Epithelial cell of proximal tubule (primary cell): ENCODE measurements at regions not wholly inside any gene's neighbourhood (a gene's known extent, or its start where the extent isn't known, plus 50 kb on each side); places are given as distances from the start of the nearest gene placed in this dataset.

Experiments used
- DNase-seq: peaks from one replicate; pipeline ENCODE4 v3.0.0-alpha.2; 2011; ENCODE audit warnings: low read depth
- H3K4me3 ChIP-seq: 2 replicates; pipeline ENCODE4 v1.5.1; 2011; ENCODE audit warnings: low read depth, mild to moderate bottlenecking, low read length
- TF ChIP-seq, protein P1 (sequence below): conservative IDR thresholded peaks from 2 replicates; pipeline ENCODE4 v1.5.1; 2012; ENCODE audit warnings: low read depth, mild to moderate bottlenecking, low read length

DNA sequence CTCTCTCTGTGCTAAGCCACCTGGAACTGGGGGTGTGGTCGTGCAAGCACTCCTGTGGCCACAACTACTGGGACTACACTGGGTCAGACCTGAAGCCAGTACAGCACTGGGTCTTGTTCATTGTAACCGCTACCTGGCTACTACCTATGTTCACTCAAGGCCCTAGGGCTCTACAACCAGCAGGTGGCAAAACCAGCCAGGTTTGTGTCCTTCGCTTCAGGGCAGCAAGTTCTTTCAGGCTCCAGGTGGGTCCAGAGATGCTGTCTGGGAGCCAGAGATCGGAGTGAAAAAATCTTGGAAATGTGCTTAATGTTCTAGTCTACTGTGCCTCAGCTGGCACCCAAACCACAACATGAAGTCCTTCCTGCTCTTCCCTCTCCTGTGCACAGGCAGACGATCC lies 171.6 kb upstream of the SORCS1 start:
- no peak overlapping the region for H3K4me3 ChIP-seq
- no peak for DNase-seq
- TF ChIP-seq, protein P1, sequence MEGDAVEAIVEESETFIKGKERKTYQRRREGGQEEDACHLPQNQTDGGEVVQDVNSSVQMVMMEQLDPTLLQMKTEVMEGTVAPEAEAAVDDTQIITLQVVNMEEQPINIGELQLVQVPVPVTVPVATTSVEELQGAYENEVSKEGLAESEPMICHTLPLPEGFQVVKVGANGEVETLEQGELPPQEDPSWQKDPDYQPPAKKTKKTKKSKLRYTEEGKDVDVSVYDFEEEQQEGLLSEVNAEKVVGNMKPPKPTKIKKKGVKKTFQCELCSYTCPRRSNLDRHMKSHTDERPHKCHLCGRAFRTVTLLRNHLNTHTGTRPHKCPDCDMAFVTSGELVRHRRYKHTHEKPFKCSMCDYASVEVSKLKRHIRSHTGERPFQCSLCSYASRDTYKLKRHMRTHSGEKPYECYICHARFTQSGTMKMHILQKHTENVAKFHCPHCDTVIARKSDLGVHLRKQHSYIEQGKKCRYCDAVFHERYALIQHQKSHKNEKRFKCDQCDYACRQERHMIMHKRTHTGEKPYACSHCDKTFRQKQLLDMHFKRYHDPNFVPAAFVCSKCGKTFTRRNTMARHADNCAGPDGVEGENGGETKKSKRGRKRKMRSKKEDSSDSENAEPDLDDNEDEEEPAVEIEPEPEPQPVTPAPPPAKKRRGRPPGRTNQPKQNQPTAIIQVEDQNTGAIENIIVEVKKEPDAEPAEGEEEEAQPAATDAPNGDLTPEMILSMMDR = no peak

DNA sequence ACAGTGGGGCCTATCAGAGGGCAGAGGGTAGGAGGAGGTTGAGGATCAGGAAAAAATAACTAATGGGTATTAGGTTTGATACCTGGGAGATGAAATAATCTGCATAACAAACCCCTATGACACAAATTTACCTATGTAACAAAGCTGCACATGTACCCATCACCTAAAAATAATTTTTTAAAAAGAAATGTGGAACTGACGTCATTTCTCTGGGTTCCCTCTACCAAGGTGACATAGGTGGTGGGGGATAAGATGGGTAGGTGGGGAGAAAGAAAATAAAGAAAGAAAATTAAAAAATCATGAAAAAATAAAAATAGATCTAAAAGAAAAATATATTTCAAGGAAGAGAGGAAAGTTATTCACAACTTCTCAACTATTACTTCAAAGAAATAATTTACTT lies 153.1 kb upstream of the SORCS1 start:
- H3K4me3 ChIP-seq = no peak overlapping the region
- no peak for DNase-seq
- TF ChIP-seq, protein P1 = no peak

DNA sequence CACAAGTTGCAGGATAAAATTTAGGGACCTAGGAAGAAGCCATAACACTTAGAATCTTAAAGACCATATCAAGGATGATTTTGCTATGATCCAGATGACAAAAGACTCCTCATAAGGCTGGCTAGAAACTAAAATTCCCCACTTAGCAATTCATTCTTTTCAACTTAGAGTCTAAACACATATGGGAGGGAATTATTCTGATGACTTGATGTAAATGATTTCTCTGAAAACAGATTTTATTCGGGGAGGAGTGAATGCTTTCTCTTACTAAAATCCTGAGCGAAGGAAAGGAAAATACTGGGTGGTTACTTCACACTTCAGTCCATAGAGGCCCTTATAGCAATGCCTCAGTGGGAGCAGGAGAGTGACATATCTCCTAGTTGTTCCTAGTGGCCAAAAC lies 138.7 kb upstream of the SORCS1 start:
- H3K4me3 ChIP-seq = no peak overlapping the region
- TF ChIP-seq, protein P1 = no peak
- no peak for DNase-seq

DNA sequence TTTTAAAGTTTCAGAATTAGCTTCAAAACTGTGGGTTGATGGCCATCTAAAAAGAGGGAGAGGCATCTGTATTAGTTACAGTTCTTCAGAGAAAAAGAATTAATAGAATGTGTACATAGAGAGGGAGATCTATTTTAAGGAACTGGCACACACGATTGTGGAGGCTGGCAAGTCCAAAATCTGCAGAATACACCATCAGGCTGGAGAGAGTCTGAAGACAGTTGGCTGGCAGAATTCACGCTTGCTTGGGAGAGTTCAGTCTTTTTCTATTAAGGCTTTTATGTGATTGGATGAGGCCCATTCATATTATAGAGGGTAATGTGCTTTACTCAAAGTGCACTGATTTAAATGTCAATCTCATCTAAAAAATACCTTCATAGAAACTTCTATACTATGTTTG lies 135.1 kb upstream of the SORCS1 start:
- TF ChIP-seq, protein P1 = no peak
- DNase-seq = no peak
- no peak overlapping the region for H3K4me3 ChIP-seq

DNA sequence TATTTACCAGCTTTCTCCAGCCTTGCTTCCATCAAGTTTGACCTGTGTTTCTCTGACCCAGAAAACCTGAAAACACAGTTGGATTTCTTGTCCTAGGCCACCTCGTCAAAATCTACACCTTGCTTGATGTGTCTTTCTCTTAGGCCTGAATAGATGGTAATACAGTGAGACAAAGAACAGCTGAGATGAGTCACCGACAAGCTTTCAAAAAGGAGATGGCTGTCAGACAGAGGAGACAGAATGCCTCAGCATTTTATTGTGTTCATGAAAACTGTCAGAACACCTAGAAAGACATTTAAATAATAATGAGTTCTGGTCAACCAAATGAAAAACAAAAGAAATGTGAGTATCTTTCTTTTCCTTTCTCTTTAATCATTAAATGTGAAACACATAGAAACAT lies 119.7 kb upstream of the SORCS1 start:
- TF ChIP-seq, protein P1 = no peak
- H3K4me3 ChIP-seq = no peak overlapping the region
- DNase-seq = no peak

DNA sequence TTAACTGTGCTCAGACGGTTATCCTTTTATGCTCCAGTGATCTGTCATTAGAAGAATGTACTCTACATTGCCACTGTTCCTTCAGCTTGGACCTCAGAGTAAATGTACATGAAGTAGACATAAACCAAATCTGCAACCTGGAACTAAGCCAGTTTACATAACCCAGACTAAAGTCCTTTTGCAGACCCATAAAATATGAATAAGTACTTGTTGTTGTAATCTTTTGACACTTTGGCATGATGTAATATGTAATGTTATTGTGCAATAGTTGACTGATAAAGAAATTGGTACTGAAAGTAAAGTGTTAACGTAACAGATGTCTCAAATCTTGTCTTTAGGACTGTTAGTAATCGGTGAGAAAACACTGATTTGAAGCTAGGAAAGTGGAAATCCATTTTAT lies 115.8 kb upstream of the SORCS1 start:
- no peak overlapping the region for H3K4me3 ChIP-seq
- TF ChIP-seq, protein P1 = no peak
- DNase-seq = no peak

DNA sequence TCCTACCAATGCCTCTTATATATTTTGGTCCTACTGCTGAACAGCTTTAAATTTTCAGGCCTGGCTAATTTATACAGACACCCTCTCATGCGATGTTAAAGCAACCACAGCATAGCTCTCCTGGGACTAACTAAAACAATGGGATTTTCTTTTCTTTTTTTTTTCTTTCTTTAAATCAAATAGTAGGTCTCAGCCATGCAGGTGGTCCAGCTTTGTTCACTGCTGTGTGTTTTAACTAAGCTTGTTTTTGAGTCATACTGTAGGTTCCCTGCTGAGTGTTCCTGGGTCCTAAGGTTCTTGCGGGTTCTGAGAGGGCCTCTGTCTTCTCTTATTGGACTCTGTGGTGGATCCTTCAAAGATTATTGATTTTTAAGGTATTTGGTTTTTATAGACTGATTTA lies 113.1 kb upstream of the SORCS1 start:
- TF ChIP-seq, protein P1 = no peak
- DNase-seq = no peak
- H3K4me3 ChIP-seq = no peak overlapping the region
